H1 (cell line): ENCODE measurements at regions not wholly inside any gene's neighbourhood (a gene's known extent, or its start where the extent isn't known, plus 50 kb on each side); places are given as distances from the start of the nearest gene placed in this dataset.

ENCODE experiments used
- CTCF ChIA-PET: fragments of 300-600 bp; sonication (Branson Sonifier 250); formaldehyde crosslinking; loops from one replicate; lab custom pipeline; 2021; ENCODE audit not compliant: partially characterized antibody; lab: Charles Lee
- POLR2A ChIA-PET: fragments of 300-600 bp; sonication (Branson Sonifier 250); formaldehyde crosslinking; loops from one replicate; lab custom pipeline; 2021; ENCODE audit warnings: inconsistent platforms; ENCODE audit not compliant: partially characterized antibody; lab: Charles Lee
- DNase-seq, 2 experiments: peaks; one replicate each; pipeline versions ENCODE4 v3.0.0 to v3.0.0-alpha.2; 2010 to 2022; ENCODE audit warnings: low spot score in 2 of 2, low read depth in 1 of 2, mixed read lengths in 1 of 2
- FAIRE-seq: peaks from 2 replicates; lab custom pipeline; 2011; peaks lifted over from hg19 to GRCh38; lab: Jason Lieb, UNC
- H2AFZ ChIP-seq: 2 replicates; pipeline ENCODE4 v1.8.1; 2012; ENCODE audit warnings: low read length, inconsistent platforms
- H2AK5ac ChIP-seq: 2 replicates; pipeline ENCODE4 v1.6.1; 2013; ENCODE audit warnings: low read depth, low read length
- H2BK120ac ChIP-seq: replicated peaks from 2 replicates; pipeline ENCODE3; 2013; ENCODE audit warnings: low read depth, low read length, inconsistent platforms
- H2BK12ac ChIP-seq: 2 replicates; pipeline ENCODE4 v1.6.1; 2013; ENCODE audit warnings: low read depth, low read length
- H2BK15ac ChIP-seq: 2 replicates; pipeline ENCODE4 v1.6.1; 2013; ENCODE audit warnings: low read length
- H2BK20ac ChIP-seq: 2 replicates; pipeline ENCODE4 v1.6.1; 2013; ENCODE audit warnings: low read length
- H2BK5ac ChIP-seq: 2 replicates; pipeline ENCODE4 v1.6.1; 2013; ENCODE audit warnings: low read depth, low read length
- H3K14ac ChIP-seq: 2 replicates; pipeline ENCODE4 v1.6.1; 2013; ENCODE audit warnings: inconsistent platforms; ENCODE audit not compliant: insufficient read length
- H3K18ac ChIP-seq: 2 replicates; pipeline ENCODE4 v1.6.1; 2013; ENCODE audit warnings: low read length; ENCODE audit errors: extremely low read depth
- H3K23ac ChIP-seq: 2 replicates; pipeline ENCODE4 v1.6.1; 2013; ENCODE audit warnings: inconsistent platforms; ENCODE audit not compliant: insufficient read length
- H3K23me2 ChIP-seq: 2 replicates; pipeline ENCODE4 v1.6.1; 2013; ENCODE audit warnings: low read depth, low read length
- H3K27ac ChIP-seq: 2 replicates; pipeline ENCODE4 v1.6.1; 2011; ENCODE audit warnings: low read depth, low read length, inconsistent platforms
- H3K27me3 ChIP-seq, 4 experiments: replicated peaks in 1 of 4; 1 replicate in 1 of 4; 2 replicates in 3 of 4; pipeline versions ENCODE4 v1.6.1 to v1.8.1; 2011 to 2013; ENCODE audit warnings: low read length in 3 of 4, mild to moderate bottlenecking in 3 of 4, inconsistent platforms in 2 of 4, mixed read lengths in 2 of 4, moderate library complexity in 1 of 4; ENCODE audit not compliant: control insufficient read depth in 3 of 4, insufficient read depth in 3 of 4; ENCODE audit errors: extremely low read depth in 1 of 4
- H3K36me3 ChIP-seq, 4 experiments: 2 replicates each; pipeline versions ENCODE4 v1.6.1 to v1.8.1; 2011 to 2013; ENCODE audit warnings: mild to moderate bottlenecking in 4 of 4, low read length in 3 of 4, moderate library complexity in 2 of 4, control low read depth in 1 of 4, inconsistent platforms in 1 of 4; ENCODE audit not compliant: insufficient read depth in 4 of 4, control insufficient read depth in 2 of 4
- H3K4ac ChIP-seq: replicated peaks from 2 replicates; pipeline ENCODE3; 2013; ENCODE audit warnings: low read length, low read depth, mixed read lengths, inconsistent platforms; ENCODE audit not compliant: insufficient read length
- H3K4me1 ChIP-seq, 4 experiments: replicated peaks in 1 of 4; 1 replicate in 1 of 4; 2 replicates in 3 of 4; pipeline versions ENCODE4 v1.6.1 to v1.8.1; 2011 to 2013; ENCODE audit warnings: low read length in 3 of 4, inconsistent platforms in 2 of 4, mixed read lengths in 1 of 4; ENCODE audit not compliant: insufficient read depth in 4 of 4, control insufficient read depth in 3 of 4
- H3K4me2 ChIP-seq, 2 experiments: 2 replicates each; pipeline versions ENCODE4 v1.6.1 to v1.8.1; 2011 to 2013; ENCODE audit warnings: low read depth in 2 of 2, low read length in 2 of 2, control low read depth in 1 of 2, inconsistent platforms in 1 of 2, mild to moderate bottlenecking in 1 of 2; ENCODE audit not compliant: insufficient read depth in 1 of 2
- H3K4me3 ChIP-seq, 4 experiments: fragments of 200-600, 300-600 bp in 1 of 4; sonication (generic), shearing (Covaris generic), sonication (Bioruptor Twin) in 1 of 4; 2 replicates each; pipeline versions ENCODE4 v1.5.1 to v1.8.1; 2011 to 2016; ENCODE audit warnings: low read length in 4 of 4, low read depth in 3 of 4, control low read depth in 2 of 4, inconsistent platforms in 2 of 4, mild to moderate bottlenecking in 2 of 4, mixed read lengths in 1 of 4, moderate library complexity in 1 of 4; ENCODE audit not compliant: insufficient read depth in 2 of 4; ENCODE audit errors: extremely low read depth in 1 of 4
- H3K56ac ChIP-seq: replicated peaks from 2 replicates; pipeline ENCODE3; 2013; ENCODE audit warnings: low read depth, mild to moderate bottlenecking, mixed read lengths, low read length, inconsistent platforms; ENCODE audit not compliant: insufficient read length
- H3K79me1 ChIP-seq: 2 replicates; pipeline ENCODE4 v1.6.1; 2013; ENCODE audit warnings: low read depth, low read length, control low read depth
- H3K79me2 ChIP-seq, 2 experiments: 2 replicates each; pipeline versions ENCODE4 v1.6.1 to v1.8.1; 2012 to 2013; ENCODE audit warnings: low read length in 2 of 2, mild to moderate bottlenecking in 2 of 2, inconsistent platforms in 1 of 2; ENCODE audit not compliant: insufficient read depth in 2 of 2, control insufficient read depth in 1 of 2
- H3K9ac ChIP-seq, 4 experiments: replicated peaks in 1 of 4; 1 replicate in 1 of 4; 2 replicates in 3 of 4; pipeline versions ENCODE4 v1.6.1 to v1.8.1; 2011 to 2013; ENCODE audit warnings: low read depth in 3 of 4, low read length in 3 of 4, control low read depth in 2 of 4, mild to moderate bottlenecking in 2 of 4, moderate library complexity in 2 of 4, inconsistent platforms in 1 of 4; ENCODE audit errors: extremely low read depth in 1 of 4
- H3K9me3 ChIP-seq, 2 experiments: 2 replicates each; pipeline versions ENCODE4 v1.6.1 to v1.8.1; 2012 to 2013; ENCODE audit warnings: mild to moderate bottlenecking in 2 of 2, moderate library complexity in 2 of 2, control low read depth in 1 of 2, inconsistent platforms in 1 of 2, low read depth in 1 of 2, low read length in 1 of 2, mixed read lengths in 1 of 2; ENCODE audit not compliant: insufficient read depth in 2 of 2
- H4K20me1 ChIP-seq, 2 experiments: replicated peaks in 1 of 2; 2 replicates each; pipeline versions ENCODE3 to v1.8.1; 2011 to 2013; ENCODE audit warnings: inconsistent platforms in 2 of 2, low read length in 2 of 2, mild to moderate bottlenecking in 1 of 2; ENCODE audit not compliant: insufficient read depth in 2 of 2, control insufficient read depth in 1 of 2
- H4K5ac ChIP-seq: 2 replicates; pipeline ENCODE4 v1.6.1; 2013; ENCODE audit warnings: low read length, low read depth, mixed read lengths, inconsistent platforms; ENCODE audit not compliant: insufficient read length
- H4K8ac ChIP-seq: 2 replicates; pipeline ENCODE4 v1.8.0; 2013; ENCODE audit warnings: mild to moderate bottlenecking, moderate library complexity, low read length, inconsistent platforms; ENCODE audit not compliant: insufficient read depth; ENCODE audit errors: extremely low read depth
- H4K91ac ChIP-seq: replicated peaks from 2 replicates; pipeline ENCODE3; 2013; ENCODE audit warnings: low read length, mixed read lengths, inconsistent platforms; ENCODE audit not compliant: insufficient read length
- RAD21 ChIP-seq, 2 experiments: IDR thresholded peaks in 1 of 2; conservative IDR thresholded peaks in 1 of 2; 2 replicates each; pipeline ENCODE4 v1.6.1; 2011; ENCODE audit warnings: low read depth in 2 of 2, low read length in 2 of 2, improper control_type of control experiment in 1 of 2, inconsistent platforms in 1 of 2, mild to moderate bottlenecking in 1 of 2, moderate library complexity in 1 of 2
- RFX5 ChIP-seq: IDR thresholded peaks from 2 replicates; pipeline ENCODE4 v1.6.1; 2011; ENCODE audit warnings: low read depth, low read length, improper control_type of control experiment, borderline replicate concordance
- TEAD4 ChIP-seq: IDR thresholded peaks from 2 replicates; pipeline ENCODE4 v1.6.1; 2012; ENCODE audit warnings: low read depth, low read length, inconsistent platforms, mixed read lengths
- WGBS, 2 experiments: shearing (Covaris generic) in 1 of 2; methylation state at CpG; one replicate each; pipeline versions ENCODE4 v1.1.6 to v1.1.7; 2013 to 2015; ENCODE audit warnings: low lambda C conversion rate in 2 of 2, mixed read lengths in 2 of 2, inconsistent platforms in 1 of 2, low coverage in 1 of 2, missing lambda C conversion rate in 1 of 2; ENCODE audit not compliant: insufficient replicate concordance in 2 of 2, insufficient coverage in 1 of 2, insufficient read length in 1 of 2; ENCODE audit errors: extremely low coverage in 1 of 2, missing lambda C conversion rate in 1 of 2; 5-methylcytosine and 5-hydroxymethylcytosine counted together

DNA sequence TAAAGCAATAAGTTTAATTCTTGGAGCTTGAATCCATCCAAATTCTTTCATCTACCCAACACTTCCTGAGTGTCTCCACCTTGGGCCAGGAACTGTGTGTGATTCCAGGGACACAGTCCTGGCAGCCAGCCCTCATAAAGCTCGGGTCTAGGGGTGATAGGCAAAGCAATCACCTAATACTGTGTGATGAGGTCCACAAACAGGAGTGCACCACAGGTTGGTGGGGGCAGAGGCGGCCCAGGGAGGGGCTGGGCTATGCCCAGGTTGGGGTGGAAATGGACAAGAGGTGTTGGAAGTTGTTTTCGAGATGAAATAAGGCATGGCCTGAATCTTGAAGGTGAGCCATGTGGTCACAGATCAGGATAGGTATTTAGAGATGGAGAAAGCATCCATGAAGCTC, 133.9 kb upstream of the PTCH1 start:
- H3K4me2 ChIP-seq, result no peak overlapping the region
- 0 out of 4 replicates have a peak, but pooled peaks cover 0 to 2% of the 10 kb centered on the region in 2 experiments for H3K9me3 ChIP-seq
- CTCF ChIA-PET, result interaction anchor here (0.6 to 1.3 kb wide), 3 partner anchors 14 to 92 kb away, joined by 3 to 4 read pairs (median 3); no protein-coding TSS in a partner anchor
- no peak overlapping the region for H3K18ac ChIP-seq
- H3K9ac ChIP-seq, result no peak overlapping the region
- H2AK5ac ChIP-seq, result no peak overlapping the region
- no peaks in the 10 kb centered on the region for H4K20me1 ChIP-seq
- no peak overlapping the region for H2BK15ac ChIP-seq
- no peak overlapping the region for H2BK20ac ChIP-seq
- no peak overlapping the region for H3K56ac ChIP-seq
- no peak overlapping the region for H4K8ac ChIP-seq
- POLR2A ChIA-PET, result interaction anchor here (0.8 kb wide), 1 partner anchor 155 kb away, joined by 3 read pairs; no protein-coding TSS in a partner anchor
- no peak overlapping the region for H4K5ac ChIP-seq
- DNase-seq (no peak), FAIRE-seq (no peak)
- H3K79me1 ChIP-seq, result no peaks in the 10 kb centered on the region
- H3K36me3 ChIP-seq, result no peaks in the 10 kb centered on the region
- H3K23me2 ChIP-seq, result no peaks in the 10 kb centered on the region
- H2BK120ac ChIP-seq, result no peak overlapping the region
- H3K4me1 ChIP-seq, result peaks cover 3 to 9% (median 7%) of the 10 kb centered on the region in 4 experiments; a peak in 6 of 7 replicates
- H2BK12ac ChIP-seq, result no peak overlapping the region
- H3K4ac ChIP-seq, result no peak overlapping the region
- no peaks in the 10 kb centered on the region for H3K27me3 ChIP-seq
- H4K91ac ChIP-seq, result no peak overlapping the region
- H3K4me3 ChIP-seq, result no peak overlapping the region
- no peak overlapping the region for H3K27ac ChIP-seq
- no peak overlapping the region for H3K23ac ChIP-seq
- H3K14ac ChIP-seq, result no peak overlapping the region
- no peak overlapping the region for H2AFZ ChIP-seq
- H2BK5ac ChIP-seq, result no peak overlapping the region
- no peaks in the 10 kb centered on the region for H3K79me2 ChIP-seq
- 90% methylated on average over 3 of the region's 3 CpGs; no CpG with 5 or more reads in 1 of the 2 experiments for WGBS, 2 experiments
- no peak for TF ChIP-seq RFX5
- TF ChIP-seq RAD21 (IDR thresholded peaks at IDR 0.05 in 1 of 2, conservative IDR thresholded peaks at IDR 0.05 in 1 of 2; ENCODE audit: low read depth in 2 of 2, low read length in 2 of 2), result no peak
- TF ChIP-seq TEAD4, result no peak
